ENCODE measurements at regions not wholly inside any gene's neighbourhood (a gene's known extent, or its start where the extent isn't known, plus 50 kb on each side); places are given as distances from the start of the nearest gene placed in this dataset.

GRCh38 chr7:15922002-15922401 is 235.5 kb upstream of the MEOX2 start:
- Histone ChIP-seq H3K4me3 (ENCODE audit: low read length) (no peak overlapping the region), H3K36me3 (ENCODE audit: insufficient read depth, low read length) (no peaks in the 10 kb centered on the region), H3K9me2 (replicated peaks; ENCODE audit: insufficient read depth, low read length) (no peaks in the 10 kb centered on the region), H3K9me3 (ENCODE audit: low read length) (peaks cover 9% of the 10 kb centered on the region; the same call in 1 of the 2 replicates), H2AFZ (ENCODE audit: low read length) (no peak overlapping the region), H3K4me2 (ENCODE audit: low read depth, low read length, poor library complexity, severe bottlenecking) (no peak overlapping the region), H3K27me3 (ENCODE audit: low read length) (no peaks in the 10 kb centered on the region), H3K4me1 (ENCODE audit: low read length) (no peaks in the 10 kb centered on the region), H4K20me1 (ENCODE audit: insufficient read depth, low read depth, low read length) (no peaks in the 10 kb centered on the region), H3K79me2 (ENCODE audit: low read length) (no peaks in the 10 kb centered on the region), H3K9ac (ENCODE audit: low read length) (no peak overlapping the region), H3K27ac (ENCODE audit: low read length) (no peak overlapping the region)
- no peak for DNase-seq

GRCh38 chr7:15921576-15921975 is 235.1 kb upstream of the MEOX2 start:
- no peak overlapping the region for H3K4me3 ChIP-seq (ENCODE audit: low read length)
- H2AFZ ChIP-seq (ENCODE audit: low read length) = no peak overlapping the region
- H4K20me1 ChIP-seq (ENCODE audit: insufficient read depth, low read depth, low read length) = no peaks in the 10 kb centered on the region
- H3K9me3 ChIP-seq (ENCODE audit: low read length) = peaks cover 9% of the 10 kb centered on the region; the same call in 1 of the 2 replicates
- no peaks in the 10 kb centered on the region for H3K79me2 ChIP-seq (ENCODE audit: low read length)
- H3K4me2 ChIP-seq (ENCODE audit: low read depth, low read length, poor library complexity, severe bottlenecking) = no peak overlapping the region
- H3K4me1 ChIP-seq (ENCODE audit: low read length) = no peaks in the 10 kb centered on the region
- no peak overlapping the region for H3K27ac ChIP-seq (ENCODE audit: low read length)
- no peak for DNase-seq
- H3K9me2 ChIP-seq (replicated peaks; ENCODE audit: insufficient read depth, low read length) = no peaks in the 10 kb centered on the region
- H3K9ac ChIP-seq (ENCODE audit: low read length) = no peak overlapping the region
- H3K36me3 ChIP-seq (ENCODE audit: insufficient read depth, low read length) = no peaks in the 10 kb centered on the region
- H3K27me3 ChIP-seq (ENCODE audit: low read length) = no peaks in the 10 kb centered on the region

- Histone ChIP-seq H3K4me3 (ENCODE audit: low read length) (no peak overlapping the region), H3K4me2 (ENCODE audit: low read depth, low read length, poor library complexity, severe bottlenecking) (no peak overlapping the region), H3K27ac (ENCODE audit: low read length) (no peak overlapping the region), H4K20me1 (ENCODE audit: insufficient read depth, low read depth, low read length) (no peaks in the 10 kb centered on the region), H3K9me2 (replicated peaks; ENCODE audit: insufficient read depth, low read length) (no peaks in the 10 kb centered on the region), H2AFZ (ENCODE audit: low read length) (no peak overlapping the region), H3K79me2 (ENCODE audit: low read length) (no peaks in the 10 kb centered on the region), H3K9me3 (ENCODE audit: low read length) (peaks cover 9% of the 10 kb centered on the region; the same call in 1 of the 2 replicates), H3K27me3 (ENCODE audit: low read length) (no peaks in the 10 kb centered on the region), H3K9ac (ENCODE audit: low read length) (no peak overlapping the region), H3K4me1 (ENCODE audit: low read length) (no peaks in the 10 kb centered on the region), H3K36me3 (ENCODE audit: insufficient read depth, low read length) (no peaks in the 10 kb centered on the region)
- no peak for DNase-seq
Measured at GRCh38 chr7:15920953-15921352, 234.5 kb upstream of the MEOX2 start.

GRCh38 chr7:15916681-15917380 is 230.3 kb upstream of the MEOX2 start:
- H3K79me2 ChIP-seq (ENCODE audit: low read length) = no peaks in the 10 kb centered on the region
- H3K4me3 ChIP-seq (ENCODE audit: low read length) = no peak overlapping the region
- H2AFZ ChIP-seq (ENCODE audit: low read length) = no peak overlapping the region
- H3K4me1 ChIP-seq (ENCODE audit: low read length) = no peaks in the 10 kb centered on the region
- no peaks in the 10 kb centered on the region for H4K20me1 ChIP-seq (ENCODE audit: insufficient read depth, low read depth, low read length)
- no peaks in the 10 kb centered on the region for H3K9me3 ChIP-seq (ENCODE audit: low read length)
- H3K27ac ChIP-seq (ENCODE audit: low read length) = no peak overlapping the region
- H3K27me3 ChIP-seq (ENCODE audit: low read length) = no peaks in the 10 kb centered on the region
- H3K9ac ChIP-seq (ENCODE audit: low read length) = no peak overlapping the region
- DNase-seq = no peak
- no peak overlapping the region for H3K4me2 ChIP-seq (ENCODE audit: low read depth, low read length, poor library complexity, severe bottlenecking)
- no peaks in the 10 kb centered on the region for H3K36me3 ChIP-seq (ENCODE audit: insufficient read depth, low read length)
- no peaks in the 10 kb centered on the region for H3K9me2 ChIP-seq (replicated peaks; ENCODE audit: insufficient read depth, low read length)

GRCh38 chr7:15915686-15916293 is 229.3 kb upstream of the MEOX2 start:
- Histone ChIP-seq H3K27ac (ENCODE audit: low read length) (no peak overlapping the region), H3K36me3 (ENCODE audit: insufficient read depth, low read length) (no peaks in the 10 kb centered on the region)

GRCh38 chr7:15914611-15915010 is 228.1 kb upstream of the MEOX2 start:
- H3K4me3 ChIP-seq (ENCODE audit: low read length) = no peak overlapping the region
- H3K36me3 ChIP-seq (ENCODE audit: insufficient read depth, low read length) = no peaks in the 10 kb centered on the region
- H3K4me1 ChIP-seq (ENCODE audit: low read length) = no peaks in the 10 kb centered on the region
- no peak overlapping the region for H2AFZ ChIP-seq (ENCODE audit: low read length)
- no peaks in the 10 kb centered on the region for H4K20me1 ChIP-seq (ENCODE audit: insufficient read depth, low read depth, low read length)
- no peak overlapping the region for H3K4me2 ChIP-seq (ENCODE audit: low read depth, low read length, poor library complexity, severe bottlenecking)
- no peak overlapping the region for H3K9ac ChIP-seq (ENCODE audit: low read length)
- H3K9me2 ChIP-seq (replicated peaks; ENCODE audit: insufficient read depth, low read length) = no peaks in the 10 kb centered on the region
- no peaks in the 10 kb centered on the region for H3K79me2 ChIP-seq (ENCODE audit: low read length)
- no peaks in the 10 kb centered on the region for H3K9me3 ChIP-seq (ENCODE audit: low read length)
- no peak overlapping the region for H3K27ac ChIP-seq (ENCODE audit: low read length)
- DNase-seq = no peak
- H3K27me3 ChIP-seq (ENCODE audit: low read length) = no peaks in the 10 kb centered on the region

More at GRCh38 chr7:15915686-15916293, 229.3 kb upstream of the MEOX2 start:
- H3K9ac ChIP-seq (ENCODE audit: low read length) = no peak overlapping the region
- no peak overlapping the region for H3K4me3 ChIP-seq (ENCODE audit: low read length)
- H3K79me2 ChIP-seq (ENCODE audit: low read length) = no peaks in the 10 kb centered on the region
- no peaks in the 10 kb centered on the region for H3K9me3 ChIP-seq (ENCODE audit: low read length)
- no peak overlapping the region for H3K4me2 ChIP-seq (ENCODE audit: low read depth, low read length, poor library complexity, severe bottlenecking)
- H3K9me2 ChIP-seq (replicated peaks; ENCODE audit: insufficient read depth, low read length) = no peaks in the 10 kb centered on the region
- no peak for DNase-seq
- no peaks in the 10 kb centered on the region for H3K27me3 ChIP-seq (ENCODE audit: low read length)
- no peak overlapping the region for H2AFZ ChIP-seq (ENCODE audit: low read length)
- no peaks in the 10 kb centered on the region for H3K4me1 ChIP-seq (ENCODE audit: low read length)
- H4K20me1 ChIP-seq (ENCODE audit: insufficient read depth, low read depth, low read length) = no peaks in the 10 kb centered on the region

- no peak overlapping the region for H3K4me2 ChIP-seq (ENCODE audit: low read depth, low read length, poor library complexity, severe bottlenecking)
- no peaks in the 10 kb centered on the region for H3K36me3 ChIP-seq (ENCODE audit: insufficient read depth, low read length)
- no peak overlapping the region for H3K9ac ChIP-seq (ENCODE audit: low read length)
- H3K27me3 ChIP-seq (ENCODE audit: low read length) = no peaks in the 10 kb centered on the region
- DNase-seq = no peak
- no peaks in the 10 kb centered on the region for H3K79me2 ChIP-seq (ENCODE audit: low read length)
- no peaks in the 10 kb centered on the region for H4K20me1 ChIP-seq (ENCODE audit: insufficient read depth, low read depth, low read length)
- H2AFZ ChIP-seq (ENCODE audit: low read length) = no peak overlapping the region
- H3K27ac ChIP-seq (ENCODE audit: low read length) = no peak overlapping the region
- no peak overlapping the region for H3K4me3 ChIP-seq (ENCODE audit: low read length)
- no peaks in the 10 kb centered on the region for H3K4me1 ChIP-seq (ENCODE audit: low read length)
- no peaks in the 10 kb centered on the region for H3K9me2 ChIP-seq (replicated peaks; ENCODE audit: insufficient read depth, low read length)
- H3K9me3 ChIP-seq (ENCODE audit: low read length) = no peaks in the 10 kb centered on the region
Measured at GRCh38 chr7:15906436-15906835, 220.0 kb upstream of the MEOX2 start.

- Histone ChIP-seq H3K27me3 (ENCODE audit: low read length) (no peaks in the 10 kb centered on the region), H3K9me3 (ENCODE audit: low read length) (no peaks in the 10 kb centered on the region), H3K4me2 (ENCODE audit: low read depth, low read length, poor library complexity, severe bottlenecking) (no peak overlapping the region), H3K9me2 (replicated peaks; ENCODE audit: insufficient read depth, low read length) (no peaks in the 10 kb centered on the region), H3K27ac (ENCODE audit: low read length) (no peak overlapping the region), H3K79me2 (ENCODE audit: low read length) (no peaks in the 10 kb centered on the region), H2AFZ (ENCODE audit: low read length) (no peak overlapping the region), H3K4me3 (ENCODE audit: low read length) (no peak overlapping the region), H3K9ac (ENCODE audit: low read length) (no peak overlapping the region), H4K20me1 (ENCODE audit: insufficient read depth, low read depth, low read length) (no peaks in the 10 kb centered on the region), H3K36me3 (ENCODE audit: insufficient read depth, low read length) (no peaks in the 10 kb centered on the region), H3K4me1 (ENCODE audit: low read length) (no peaks in the 10 kb centered on the region)
- DNase-seq = no peak
Measured at GRCh38 chr7:15905251-15906040, 219.0 kb upstream of the MEOX2 start.

All from Karpas-422 (cell line).